Transverse colon (tissue), 4 donors: ENCODE measurements at regions not wholly inside any gene's neighbourhood (a gene's known extent, or its start where the extent isn't known, plus 50 kb on each side); places are given as distances from the start of the nearest gene placed in this dataset.

Experiments used
- CTCF ChIP-seq, 5 experiments: fragments of 200-600 bp in 3 of 5; fragments of 450-650 bp in 2 of 5; sonication (generic) in 3 of 5; IDR thresholded peaks; 1 replicate in 2 of 5; 2 replicates in 3 of 5; pipeline ENCODE4 v1.5.1; 2016 to 2017; ENCODE audit warnings: antibody characterized with exemption in 5 of 5, inconsistent platforms in 3 of 5, mild to moderate bottlenecking in 2 of 5, moderate library complexity in 1 of 5
- EP300 ChIP-seq: sonication (generic); formaldehyde crosslinking; IDR thresholded peaks from one replicate; pipeline ENCODE4 v1.6.1; 2017; ENCODE audit warnings: antibody characterized with exemption, low read depth
- POLR2AphosphoS5 ChIP-seq, 3 donors: sonication (generic); formaldehyde crosslinking; IDR thresholded peaks; one replicate each; pipeline ENCODE4 v1.6.1; 2016; ENCODE audit warnings: antibody characterized with exemption in 3 of 3

DNA sequence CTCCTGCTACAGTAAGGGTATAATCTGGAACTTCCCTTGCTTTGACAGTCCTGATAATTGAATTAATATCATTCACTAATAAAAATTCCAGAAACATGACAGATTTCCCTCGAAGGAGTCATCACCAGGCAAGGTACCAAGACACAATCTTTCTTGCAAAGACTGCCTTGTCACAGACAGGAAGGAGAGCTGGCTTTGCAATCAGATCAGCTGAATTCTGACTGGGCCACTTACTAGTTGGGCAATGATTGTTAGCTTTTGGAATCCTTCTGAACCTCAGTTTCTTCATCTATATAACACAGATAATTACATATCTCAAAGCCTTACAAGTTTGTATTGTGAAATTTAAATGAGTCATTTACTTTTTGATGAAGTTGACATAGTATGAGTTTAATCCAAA, 344.2 kb downstream of the RFPL4B start:
- TF ChIP-seq CTCF (IDR thresholded peaks at IDR 0.05) (no peak), POLR2AphosphoS5 (IDR thresholded peaks at IDR 0.05) (no peak), EP300 (no peak)
